Eye (tissue), 1 donor: ENCODE measurements at regions not wholly inside any gene's neighbourhood (a gene's known extent, or its start where the extent isn't known, plus 50 kb on each side); places are given as distances from the start of the nearest gene placed in this dataset.
"Not testable (repeated sequence)": the region's sequence is repeated elsewhere in the genome, so short reads cannot be mapped to it uniquely, and the experiment has no call there.

Experiments
- DNase-seq: peaks from one replicate; pipeline ENCODE4 v3.0.0-alpha.2; 2015

GRCh38 chr5:153939101-153939500 lies 99.6 kb downstream of the FAM114A2 start:
- no peak for DNase-seq

GRCh38 chr5:153938191-153938842 lies 100.4 kb downstream of the FAM114A2 start:
- no peak for DNase-seq

GRCh38 chr5:153937661-153938060 lies 101.0 kb downstream of the FAM114A2 start:
- no peak for DNase-seq

- not testable (repeated sequence) for DNase-seq
Measured at GRCh38 chr5:153935151-153935550, 103.6 kb downstream of the FAM114A2 start.

GRCh38 chr5:153926201-153926600 lies 112.5 kb downstream of the FAM114A2 start:
- no peak for DNase-seq

GRCh38 chr5:153919161-153919560 lies 119.5 kb downstream of the FAM114A2 start:
- DNase-seq, result no peak

GRCh38 chr5:153907170-153907775 lies 131.4 kb downstream of the FAM114A2 start:
- no peak for DNase-seq

GRCh38 chr5:153905219-153905618 lies 133.5 kb downstream of the FAM114A2 start:
- DNase-seq, result peak; percentile 80

GRCh38 chr5:153903321-153903720 lies 135.4 kb downstream of the FAM114A2 start:
- no peak for DNase-seq

GRCh38 chr5:153902016-153902415 lies 136.7 kb downstream of the FAM114A2 start:
- no peak for DNase-seq

- no peak for DNase-seq
Measured at GRCh38 chr5:153901449-153901848, 137.3 kb downstream of the FAM114A2 start.

- DNase-seq, result no peak
Measured at GRCh38 chr5:153900703-153901395, 137.9 kb downstream of the FAM114A2 start.

GRCh38 chr5:153899746-153900145 lies 139.0 kb downstream of the FAM114A2 start:
- no peak for DNase-seq

GRCh38 chr5:153896701-153897100 lies 142.0 kb downstream of the FAM114A2 start:
- DNase-seq, result no peak

GRCh38 chr5:153896117-153896516 lies 142.6 kb downstream of the FAM114A2 start:
- no peak for DNase-seq

- no peak for DNase-seq
Measured at GRCh38 chr5:153895266-153895665, 143.4 kb downstream of the FAM114A2 start.

GRCh38 chr5:153893817-153894216 lies 144.9 kb downstream of the FAM114A2 start:
- DNase-seq, result no peak

GRCh38 chr5:153891394-153891793 lies 147.3 kb downstream of the FAM114A2 start:
- DNase-seq, result no peak

- DNase-seq, result no peak
Measured at GRCh38 chr5:153888781-153889180, 149.9 kb downstream of the FAM114A2 start.

GRCh38 chr5:153885141-153885540 lies 153.6 kb downstream of the FAM114A2 start:
- peak; percentile 74 for DNase-seq

- peak; percentile 31 for DNase-seq
Measured at GRCh38 chr5:153884612-153884957, 154.1 kb downstream of the FAM114A2 start.

GRCh38 chr5:153883854-153884611 lies 154.7 kb downstream of the FAM114A2 start:
- peak; percentile 68 for DNase-seq

GRCh38 chr5:153881687-153882086 lies 157.0 kb downstream of the FAM114A2 start:
- no peak for DNase-seq

GRCh38 chr5:153880106-153880505 lies 158.6 kb downstream of the FAM114A2 start:
- no peak for DNase-seq
